ENCODE measurements at regions not wholly inside any gene's neighbourhood (a gene's known extent, or its start where the extent isn't known, plus 50 kb on each side); places are given as distances from the start of the nearest gene placed in this dataset.

DNA sequence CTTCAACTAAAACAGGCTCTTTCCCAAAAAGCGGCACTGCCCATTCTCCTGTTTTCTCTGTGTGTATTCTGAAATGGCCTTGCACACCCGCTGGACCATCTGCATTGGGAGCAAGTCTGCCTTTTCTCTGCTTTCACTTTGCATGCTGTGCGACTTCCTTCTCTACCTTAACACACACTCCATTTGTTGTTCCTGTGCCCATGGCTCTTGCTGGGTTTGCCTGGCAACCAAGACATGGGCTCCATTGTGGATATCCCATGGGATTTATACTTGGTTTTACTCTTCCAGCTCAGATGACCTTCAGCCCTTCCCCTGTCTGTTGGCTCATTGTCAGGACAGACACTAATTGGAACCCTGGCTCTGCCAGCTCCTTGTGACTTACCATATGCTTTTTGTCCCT lies 465.3 kb downstream of the REEP3 start:
- peaks cover 7% of the 10 kb centered on the region for H3K9me3 Mint-ChIP-seq (ENCODE audit: unreplicated experiment)
- H3K27ac Mint-ChIP-seq (ENCODE audit: low read depth, unreplicated experiment): no peak overlapping the region
- H3K36me3 Mint-ChIP-seq (ENCODE audit: insufficient read depth, unreplicated experiment): no peaks in the 10 kb centered on the region
- H3K4me1 Mint-ChIP-seq (ENCODE audit: insufficient read depth, unreplicated experiment): peaks cover 10% of the 10 kb centered on the region
- no TSS peak for BruUV-seq (replicated peaks)
- ChIA-PET POLR2A (no interaction called here), CTCF (interaction anchor here (0.8 to 1.5 kb wide), 2 partner anchors 9 to 52 kb away, joined by 4 to 12 read pairs; no protein-coding TSS in a partner anchor)
- no peak overlapping the region for H3K4me3 Mint-ChIP-seq (ENCODE audit: unreplicated experiment)
- TF ChIP-seq, protein P1, sequence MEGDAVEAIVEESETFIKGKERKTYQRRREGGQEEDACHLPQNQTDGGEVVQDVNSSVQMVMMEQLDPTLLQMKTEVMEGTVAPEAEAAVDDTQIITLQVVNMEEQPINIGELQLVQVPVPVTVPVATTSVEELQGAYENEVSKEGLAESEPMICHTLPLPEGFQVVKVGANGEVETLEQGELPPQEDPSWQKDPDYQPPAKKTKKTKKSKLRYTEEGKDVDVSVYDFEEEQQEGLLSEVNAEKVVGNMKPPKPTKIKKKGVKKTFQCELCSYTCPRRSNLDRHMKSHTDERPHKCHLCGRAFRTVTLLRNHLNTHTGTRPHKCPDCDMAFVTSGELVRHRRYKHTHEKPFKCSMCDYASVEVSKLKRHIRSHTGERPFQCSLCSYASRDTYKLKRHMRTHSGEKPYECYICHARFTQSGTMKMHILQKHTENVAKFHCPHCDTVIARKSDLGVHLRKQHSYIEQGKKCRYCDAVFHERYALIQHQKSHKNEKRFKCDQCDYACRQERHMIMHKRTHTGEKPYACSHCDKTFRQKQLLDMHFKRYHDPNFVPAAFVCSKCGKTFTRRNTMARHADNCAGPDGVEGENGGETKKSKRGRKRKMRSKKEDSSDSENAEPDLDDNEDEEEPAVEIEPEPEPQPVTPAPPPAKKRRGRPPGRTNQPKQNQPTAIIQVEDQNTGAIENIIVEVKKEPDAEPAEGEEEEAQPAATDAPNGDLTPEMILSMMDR (IDR thresholded peaks at IDR 0.05; ENCODE audit: unreplicated experiment): no peak
- intact Hi-C loops (cut with micrococcal nuclease): no loop called here
- no peaks in the 10 kb centered on the region for H3K27me3 Mint-ChIP-seq (ENCODE audit: insufficient read depth, unreplicated experiment)
- no peak for DNase-seq (ENCODE audit: unreplicated experiment)

DNA sequence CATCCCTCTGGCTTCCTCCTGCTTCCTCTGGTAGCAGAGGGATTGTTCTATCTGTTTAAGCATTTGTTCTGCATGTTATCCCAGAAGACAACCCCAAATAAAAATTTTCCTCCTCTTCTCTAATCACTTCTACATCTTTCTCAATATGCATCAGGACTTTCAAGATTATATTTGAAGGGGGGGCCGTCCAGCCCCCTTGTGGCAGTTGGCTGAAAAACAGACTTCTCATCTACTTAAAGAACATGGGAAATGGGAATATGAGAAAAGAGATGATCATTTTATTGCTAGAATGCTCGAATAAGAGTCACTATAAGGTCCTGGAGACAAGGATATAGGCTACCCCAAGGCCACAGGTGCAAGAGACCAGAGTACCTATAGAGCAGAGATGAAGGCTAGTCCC lies 466.0 kb downstream of the REEP3 start:
- DNase-seq (ENCODE audit: unreplicated experiment): no peak
- intact Hi-C loops (cut with micrococcal nuclease): no loop called here
- BruUV-seq (replicated peaks): no TSS peak
- Mint-ChIP-seq H3K4me3 (ENCODE audit: unreplicated experiment) (no peak overlapping the region), H3K27me3 (ENCODE audit: insufficient read depth, unreplicated experiment) (no peaks in the 10 kb centered on the region), H3K9me3 (ENCODE audit: unreplicated experiment) (peaks cover 7% of the 10 kb centered on the region), H3K4me1 (ENCODE audit: insufficient read depth, unreplicated experiment) (peaks cover 10% of the 10 kb centered on the region), H3K27ac (ENCODE audit: low read depth, unreplicated experiment) (no peak overlapping the region), H3K36me3 (ENCODE audit: insufficient read depth, unreplicated experiment) (no peaks in the 10 kb centered on the region)
- CTCF ChIA-PET: interaction anchor here (0.8 to 1.5 kb wide), 2 partner anchors 10 to 52 kb away, joined by 4 to 12 read pairs; no protein-coding TSS in a partner anchor
- TF ChIP-seq, protein P1 (IDR thresholded peaks at IDR 0.05; ENCODE audit: unreplicated experiment): no peak
- POLR2A ChIA-PET: no interaction called here

DNA sequence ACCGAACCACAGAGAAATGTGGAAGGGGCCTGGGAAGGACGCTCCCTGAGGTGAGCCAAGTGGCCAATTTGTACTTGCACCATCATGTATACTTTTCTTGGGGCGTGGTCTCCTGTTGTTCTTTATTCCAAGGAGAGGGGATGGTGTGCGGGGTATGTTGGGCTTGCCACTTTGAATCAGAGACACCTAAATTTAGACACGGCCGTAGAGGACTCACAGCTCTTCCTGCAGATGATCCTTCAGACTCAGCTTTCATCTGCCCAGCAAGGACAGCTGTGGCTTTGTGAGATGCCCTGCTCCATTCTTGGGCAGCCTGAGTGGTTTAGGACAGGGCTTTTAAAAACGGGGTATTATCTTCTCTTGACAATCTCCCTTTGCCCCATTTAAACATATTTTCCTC lies 473.2 kb downstream of the REEP3 start:
- ChIA-PET CTCF (interaction anchor here (0.6 to 1.8 kb wide), 3 partner anchors 17 to 530 kb away, joined by 3 to 7 read pairs (median 7); no protein-coding TSS in a partner anchor), POLR2A (no interaction called here)
- H3K36me3 Mint-ChIP-seq (ENCODE audit: insufficient read depth, unreplicated experiment): no peaks in the 10 kb centered on the region
- H3K27ac Mint-ChIP-seq (ENCODE audit: low read depth, unreplicated experiment): no peak overlapping the region
- H3K4me1 Mint-ChIP-seq (ENCODE audit: insufficient read depth, unreplicated experiment): no peaks in the 10 kb centered on the region
- BruUV-seq (replicated peaks): no TSS peak
- no peak for DNase-seq (ENCODE audit: unreplicated experiment)
- TF ChIP-seq, protein P1 (IDR thresholded peaks at IDR 0.05; ENCODE audit: unreplicated experiment): no peak
- no peaks in the 10 kb centered on the region for H3K9me3 Mint-ChIP-seq (ENCODE audit: unreplicated experiment)
- no peak overlapping the region for H3K4me3 Mint-ChIP-seq (ENCODE audit: unreplicated experiment)
- no peaks in the 10 kb centered on the region for H3K27me3 Mint-ChIP-seq (ENCODE audit: insufficient read depth, unreplicated experiment)
- intact Hi-C loops (cut with micrococcal nuclease): no loop called here

DNA sequence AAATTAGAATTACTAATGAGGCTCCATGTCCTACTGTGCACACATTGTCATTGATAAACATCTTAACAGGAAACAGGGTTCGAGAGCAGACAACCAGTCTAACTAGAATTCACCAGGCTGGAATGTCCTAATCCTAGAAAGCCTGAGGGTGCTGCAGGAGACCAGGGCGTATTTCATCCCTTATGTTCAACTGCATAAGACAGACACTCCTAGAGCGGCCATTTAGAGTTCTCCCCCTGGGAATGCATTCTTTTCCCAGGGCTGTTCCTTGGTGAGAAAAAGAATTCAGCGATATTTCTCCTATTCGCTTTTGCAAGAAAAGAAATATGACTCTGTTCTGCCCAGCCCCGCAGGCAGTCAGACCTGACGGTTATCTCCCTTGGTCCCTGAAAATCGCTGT lies 486.0 kb downstream of the REEP3 start:
- peaks cover 6% of the 10 kb centered on the region for H3K4me1 Mint-ChIP-seq (ENCODE audit: insufficient read depth, unreplicated experiment)
- POLR2A ChIA-PET: no interaction called here
- H3K9me3 Mint-ChIP-seq (ENCODE audit: unreplicated experiment): peaks cover 7% of the 10 kb centered on the region
- H3K27me3 Mint-ChIP-seq (ENCODE audit: insufficient read depth, unreplicated experiment): no peaks in the 10 kb centered on the region
- no peaks in the 10 kb centered on the region for H3K36me3 Mint-ChIP-seq (ENCODE audit: insufficient read depth, unreplicated experiment)
- no TSS peak for BruUV-seq (replicated peaks)
- CTCF ChIA-PET: no interaction called here
- TF ChIP-seq, protein P1 (IDR thresholded peaks at IDR 0.05; ENCODE audit: unreplicated experiment): no peak
- intact Hi-C loops (cut with micrococcal nuclease): no loop called here
- DNase-seq (ENCODE audit: unreplicated experiment): no peak
- no peak overlapping the region for H3K4me3 Mint-ChIP-seq (ENCODE audit: unreplicated experiment)
- no peak overlapping the region for H3K27ac Mint-ChIP-seq (ENCODE audit: low read depth, unreplicated experiment)

Measured in MCF 10A (cell line).